ENCODE measurements at regions not wholly inside any gene's neighbourhood (a gene's known extent, or its start where the extent isn't known, plus 50 kb on each side); places are given as distances from the start of the nearest gene placed in this dataset.

DNA sequence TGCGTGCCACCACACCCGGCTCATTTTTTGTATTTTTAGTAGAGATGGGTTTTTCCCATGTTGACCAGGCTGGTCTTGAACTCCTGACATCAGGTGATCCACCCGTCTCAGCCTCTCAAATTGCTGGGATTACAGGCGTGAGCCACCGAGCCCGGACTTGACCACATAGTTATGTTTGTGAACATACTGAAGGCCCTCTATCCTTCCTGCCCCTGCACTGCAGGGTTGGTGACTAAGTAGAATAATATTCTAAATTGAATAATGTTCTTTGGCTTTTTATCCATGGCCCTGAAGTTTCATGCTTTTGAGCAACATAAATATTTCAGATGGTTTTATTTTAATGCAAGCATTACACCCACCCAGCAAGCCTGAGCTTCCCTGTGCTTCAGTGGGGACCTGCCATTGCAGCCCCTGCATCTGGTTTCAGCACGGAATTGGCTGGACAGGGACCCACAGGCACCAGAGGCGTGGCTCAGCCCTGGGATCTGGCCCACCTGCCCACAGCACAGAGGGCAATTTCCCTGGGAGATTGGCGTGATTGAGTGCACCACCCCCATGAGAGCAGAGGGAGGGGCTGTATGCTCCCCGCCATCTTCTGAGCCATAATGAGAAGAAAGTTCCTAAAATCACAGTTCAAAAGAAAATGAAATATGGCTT lies 460.5 kb downstream of the BRD1 start:
- no peak overlapping the region for H3K27ac ChIP-seq (replicated peaks)
- no peak for DNase-seq (ENCODE audit: low read depth in 1 of 2, low spot score in 1 of 2)
- H3K4me3 ChIP-seq (replicated peaks; ENCODE audit: insufficient read depth, low read length), result no peak overlapping the region
- no peaks in the 10 kb centered on the region for H3K27me3 ChIP-seq (ENCODE audit: insufficient read depth, poor library complexity, severe bottlenecking)
- no peak for TF ChIP-seq GABPA (IDR thresholded peaks at IDR 0.05; ENCODE audit: low read depth)
- TF ChIP-seq, protein P1, sequence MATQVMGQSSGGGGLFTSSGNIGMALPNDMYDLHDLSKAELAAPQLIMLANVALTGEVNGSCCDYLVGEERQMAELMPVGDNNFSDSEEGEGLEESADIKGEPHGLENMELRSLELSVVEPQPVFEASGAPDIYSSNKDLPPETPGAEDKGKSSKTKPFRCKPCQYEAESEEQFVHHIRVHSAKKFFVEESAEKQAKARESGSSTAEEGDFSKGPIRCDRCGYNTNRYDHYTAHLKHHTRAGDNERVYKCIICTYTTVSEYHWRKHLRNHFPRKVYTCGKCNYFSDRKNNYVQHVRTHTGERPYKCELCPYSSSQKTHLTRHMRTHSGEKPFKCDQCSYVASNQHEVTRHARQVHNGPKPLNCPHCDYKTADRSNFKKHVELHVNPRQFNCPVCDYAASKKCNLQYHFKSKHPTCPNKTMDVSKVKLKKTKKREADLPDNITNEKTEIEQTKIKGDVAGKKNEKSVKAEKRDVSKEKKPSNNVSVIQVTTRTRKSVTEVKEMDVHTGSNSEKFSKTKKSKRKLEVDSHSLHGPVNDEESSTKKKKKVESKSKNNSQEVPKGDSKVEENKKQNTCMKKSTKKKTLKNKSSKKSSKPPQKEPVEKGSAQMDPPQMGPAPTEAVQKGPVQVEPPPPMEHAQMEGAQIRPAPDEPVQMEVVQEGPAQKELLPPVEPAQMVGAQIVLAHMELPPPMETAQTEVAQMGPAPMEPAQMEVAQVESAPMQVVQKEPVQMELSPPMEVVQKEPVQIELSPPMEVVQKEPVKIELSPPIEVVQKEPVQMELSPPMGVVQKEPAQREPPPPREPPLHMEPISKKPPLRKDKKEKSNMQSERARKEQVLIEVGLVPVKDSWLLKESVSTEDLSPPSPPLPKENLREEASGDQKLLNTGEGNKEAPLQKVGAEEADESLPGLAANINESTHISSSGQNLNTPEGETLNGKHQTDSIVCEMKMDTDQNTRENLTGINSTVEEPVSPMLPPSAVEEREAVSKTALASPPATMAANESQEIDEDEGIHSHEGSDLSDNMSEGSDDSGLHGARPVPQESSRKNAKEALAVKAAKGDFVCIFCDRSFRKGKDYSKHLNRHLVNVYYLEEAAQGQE (IDR thresholded peaks at IDR 0.05; ENCODE audit: insufficient replicate concordance, low read depth), result peak; percentile 78

DNA sequence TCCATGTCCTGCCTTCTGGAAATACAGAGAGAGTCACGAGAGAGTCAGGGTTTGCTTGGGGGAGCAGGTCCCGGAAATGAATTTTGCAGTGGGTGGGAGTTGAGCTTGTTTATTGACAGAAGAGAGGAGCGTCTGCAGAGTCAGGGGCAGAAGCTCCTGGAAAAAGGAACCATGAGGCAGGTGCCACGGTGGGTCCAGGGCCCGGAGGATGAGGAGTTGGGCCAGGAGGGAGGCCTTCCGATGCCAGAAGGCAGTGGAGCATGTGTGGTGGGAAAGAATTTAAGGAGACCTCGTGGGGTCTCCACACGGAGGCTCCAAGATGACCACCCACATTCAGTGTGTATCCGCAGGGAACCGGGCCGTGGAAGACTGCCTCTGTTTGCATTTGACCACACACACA lies 461.2 kb downstream of the BRD1 start:
- no peaks in the 10 kb centered on the region for H3K27me3 ChIP-seq (ENCODE audit: insufficient read depth, poor library complexity, severe bottlenecking)
- no peak overlapping the region for H3K4me3 ChIP-seq (replicated peaks; ENCODE audit: insufficient read depth, low read length)
- DNase-seq (ENCODE audit: low read depth in 1 of 2, low spot score in 1 of 2), result no peak
- no peak overlapping the region for H3K27ac ChIP-seq (replicated peaks)
- TF ChIP-seq GABPA (IDR thresholded peaks at IDR 0.05; ENCODE audit: low read depth) (no peak), SPI1 (IDR thresholded peaks at IDR 0.05; ENCODE audit: borderline replicate concordance, low read depth) (no peak), POLR2AphosphoS5 (IDR thresholded peaks at IDR 0.05; ENCODE audit: low read depth) (no peak)
- TF ChIP-seq, protein P1 (IDR thresholded peaks at IDR 0.05; ENCODE audit: insufficient replicate concordance, low read depth), result no peak
- TF ChIP-seq, protein P2, sequence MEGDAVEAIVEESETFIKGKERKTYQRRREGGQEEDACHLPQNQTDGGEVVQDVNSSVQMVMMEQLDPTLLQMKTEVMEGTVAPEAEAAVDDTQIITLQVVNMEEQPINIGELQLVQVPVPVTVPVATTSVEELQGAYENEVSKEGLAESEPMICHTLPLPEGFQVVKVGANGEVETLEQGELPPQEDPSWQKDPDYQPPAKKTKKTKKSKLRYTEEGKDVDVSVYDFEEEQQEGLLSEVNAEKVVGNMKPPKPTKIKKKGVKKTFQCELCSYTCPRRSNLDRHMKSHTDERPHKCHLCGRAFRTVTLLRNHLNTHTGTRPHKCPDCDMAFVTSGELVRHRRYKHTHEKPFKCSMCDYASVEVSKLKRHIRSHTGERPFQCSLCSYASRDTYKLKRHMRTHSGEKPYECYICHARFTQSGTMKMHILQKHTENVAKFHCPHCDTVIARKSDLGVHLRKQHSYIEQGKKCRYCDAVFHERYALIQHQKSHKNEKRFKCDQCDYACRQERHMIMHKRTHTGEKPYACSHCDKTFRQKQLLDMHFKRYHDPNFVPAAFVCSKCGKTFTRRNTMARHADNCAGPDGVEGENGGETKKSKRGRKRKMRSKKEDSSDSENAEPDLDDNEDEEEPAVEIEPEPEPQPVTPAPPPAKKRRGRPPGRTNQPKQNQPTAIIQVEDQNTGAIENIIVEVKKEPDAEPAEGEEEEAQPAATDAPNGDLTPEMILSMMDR (IDR thresholded peaks at IDR 0.05; ENCODE audit: insufficient read depth, low read length), result no peak

DNA sequence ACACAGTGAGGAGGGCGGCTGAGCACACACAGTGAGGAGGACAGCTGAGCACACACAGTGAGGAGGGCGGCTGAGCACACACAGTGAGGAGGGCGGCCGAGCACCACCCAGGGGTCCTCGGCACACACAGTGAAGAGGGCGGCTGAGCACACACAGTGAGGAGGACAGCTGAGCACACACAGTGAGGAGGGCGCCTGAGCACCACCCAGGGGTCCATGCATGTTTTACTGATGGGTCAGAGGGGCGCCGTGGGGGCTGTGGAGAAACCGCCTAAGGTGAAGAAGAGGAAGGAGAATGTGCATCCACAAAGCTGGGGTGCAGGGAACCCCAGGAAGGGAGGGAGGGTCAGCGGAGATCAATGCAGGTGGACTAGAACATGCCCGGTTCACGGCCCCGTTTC lies 461.8 kb downstream of the BRD1 start:
- H3K27ac ChIP-seq (replicated peaks), result no peak overlapping the region
- no peak for TF ChIP-seq SPI1 (IDR thresholded peaks at IDR 0.05; ENCODE audit: borderline replicate concordance, low read depth)
- TF ChIP-seq, protein P2 (IDR thresholded peaks at IDR 0.05; ENCODE audit: insufficient read depth, low read length), result no peak
- TF ChIP-seq GABPA (IDR thresholded peaks at IDR 0.05; ENCODE audit: low read depth), result no peak
- TF ChIP-seq, protein P1 (IDR thresholded peaks at IDR 0.05; ENCODE audit: insufficient replicate concordance, low read depth), result no peak
- no peak for DNase-seq (ENCODE audit: low read depth in 1 of 2, low spot score in 1 of 2)

More for the DNA sequence above, 461.8 kb downstream of the BRD1 start:
- Histone ChIP-seq H3K4me3 (replicated peaks; ENCODE audit: insufficient read depth, low read length) (no peak overlapping the region), H3K27me3 (ENCODE audit: insufficient read depth, poor library complexity, severe bottlenecking) (no peaks in the 10 kb centered on the region)

Measured in HL-60 (cell line).